H9 (cell line): ENCODE measurements at regions not wholly inside any gene's neighbourhood (a gene's known extent, or its start where the extent isn't known, plus 50 kb on each side); places are given as distances from the start of the nearest gene placed in this dataset.

Source experiments
- DNase-seq: peaks from one replicate; pipeline ENCODE4 v3.0.0-alpha.2; 2017
- H2AFZ ChIP-seq: one replicate; pipeline ENCODE4 v1.6.1; 2013; ENCODE audit warnings: mild to moderate bottlenecking, low read length, control low read depth, moderate library complexity
- H2AK5ac ChIP-seq: 2 replicates; pipeline ENCODE4 v1.6.1; 2013; ENCODE audit warnings: low read length, control low read depth, mixed read lengths; ENCODE audit not compliant: insufficient read length
- H2BK120ac ChIP-seq: one replicate; pipeline ENCODE4 v1.6.1; 2013; ENCODE audit warnings: low read depth, mild to moderate bottlenecking, low read length, control low read depth, inconsistent platforms; ENCODE audit not compliant: poor library complexity, severe bottlenecking
- H2BK12ac ChIP-seq: 2 replicates; pipeline ENCODE4 v1.6.1; 2013; ENCODE audit warnings: low read length, control low read depth, mixed read lengths, low read depth; ENCODE audit not compliant: insufficient read length
- H2BK15ac ChIP-seq: 2 replicates; pipeline ENCODE4 v1.6.1; 2013; ENCODE audit warnings: low read depth, low read length, control low read depth
- H2BK20ac ChIP-seq: one replicate; pipeline ENCODE4 v1.6.1; 2013; ENCODE audit warnings: low read depth, mild to moderate bottlenecking, low read length, control low read depth, inconsistent platforms; ENCODE audit not compliant: poor library complexity, severe bottlenecking
- H2BK5ac ChIP-seq: 2 replicates; pipeline ENCODE4 v1.6.1; 2013; ENCODE audit warnings: low read length, control low read depth, mixed read lengths; ENCODE audit not compliant: insufficient read length
- H3K14ac ChIP-seq: 2 replicates; pipeline ENCODE4 v1.6.1; 2013; ENCODE audit warnings: low read length, control low read depth; ENCODE audit not compliant: insufficient read depth
- H3K18ac ChIP-seq: 2 replicates; pipeline ENCODE4 v1.6.1; 2013; ENCODE audit warnings: low read depth, mild to moderate bottlenecking, mixed read lengths, low read length, control low read depth; ENCODE audit not compliant: insufficient read length
- H3K23ac ChIP-seq: 2 replicates; pipeline ENCODE4 v1.6.1; 2013; ENCODE audit warnings: low read length, control low read depth, mixed read lengths, low read depth; ENCODE audit not compliant: insufficient read length
- H3K23me2 ChIP-seq: 2 replicates; pipeline ENCODE4 v1.6.1; 2013; ENCODE audit warnings: low read depth, mild to moderate bottlenecking, mixed read lengths, low read length, control low read depth; ENCODE audit not compliant: insufficient read length, poor library complexity, severe bottlenecking
- H3K27ac ChIP-seq: 2 replicates; pipeline ENCODE4 v1.5.1; 2013; ENCODE audit warnings: low read length, control low read depth, mixed read lengths, low read depth; ENCODE audit not compliant: insufficient read length
- H3K27me3 ChIP-seq: 2 replicates; pipeline ENCODE4 v1.6.1; 2013; ENCODE audit warnings: low read length, control low read depth, inconsistent platforms; ENCODE audit not compliant: insufficient read depth
- H3K4ac ChIP-seq: 2 replicates; pipeline ENCODE4 v1.6.1; 2013; ENCODE audit warnings: low read depth, mild to moderate bottlenecking, control low read depth, inconsistent platforms, low read length, moderate library complexity
- H3K4me1 ChIP-seq: 2 replicates; pipeline ENCODE4 v1.6.1; 2013; ENCODE audit warnings: low read length, control low read depth, inconsistent platforms; ENCODE audit not compliant: insufficient read depth
- H3K4me2 ChIP-seq: 2 replicates; pipeline ENCODE4 v1.6.1; 2013; ENCODE audit warnings: low read length, control low read depth, mixed read lengths; ENCODE audit not compliant: insufficient read length, insufficient read depth
- H3K56ac ChIP-seq: 2 replicates; pipeline ENCODE4 v1.6.1; 2013; ENCODE audit warnings: low read depth, mild to moderate bottlenecking, mixed read lengths, low read length, control low read depth; ENCODE audit not compliant: insufficient read length
- H3K79me1 ChIP-seq: 2 replicates; pipeline ENCODE4 v1.6.1; 2013; ENCODE audit warnings: low read depth, mild to moderate bottlenecking, moderate library complexity, low read length, control low read depth, inconsistent platforms; ENCODE audit not compliant: insufficient read depth, poor library complexity, severe bottlenecking
- H3K79me2 ChIP-seq: 2 replicates; pipeline ENCODE4 v1.6.1; 2013; ENCODE audit warnings: low read length, control low read depth, inconsistent platforms; ENCODE audit not compliant: insufficient read depth
- H3K9ac ChIP-seq: 2 replicates; pipeline ENCODE4 v1.6.1; 2013; ENCODE audit warnings: low read length, control low read depth, mixed read lengths; ENCODE audit not compliant: insufficient read length; ENCODE audit errors: extremely low read depth
- H3K9me3 ChIP-seq: one replicate; pipeline ENCODE4 v1.6.1; 2013; ENCODE audit warnings: low read depth, low read length, inconsistent platforms; ENCODE audit not compliant: control insufficient read depth
- H3T11ph ChIP-seq: one replicate; pipeline ENCODE4 v1.6.1; 2013; ENCODE audit warnings: mild to moderate bottlenecking, low read length, control low read depth, inconsistent platforms
- H4K20me1 ChIP-seq: one replicate; pipeline ENCODE4 v1.6.1; 2013; ENCODE audit not compliant: control insufficient read depth, insufficient read length, insufficient read depth
- H4K5ac ChIP-seq: 2 replicates; pipeline ENCODE4 v1.6.1; 2013; ENCODE audit warnings: low read depth, mild to moderate bottlenecking, mixed read lengths, low read length, control low read depth; ENCODE audit not compliant: insufficient read length
- H4K8ac ChIP-seq: replicated peaks from 2 replicates; pipeline ENCODE4 v1.6.1; 2013; ENCODE audit warnings: low read length, control low read depth, mixed read lengths, low read depth; ENCODE audit not compliant: insufficient read length
- H4K91ac ChIP-seq: 2 replicates; pipeline ENCODE4 v1.6.1; 2013; ENCODE audit warnings: low read depth, mild to moderate bottlenecking, moderate library complexity, mixed read lengths, low read length, control low read depth; ENCODE audit not compliant: insufficient read length
- H3K27ac Mint-ChIP-seq, 3 experiments: 2 replicates in 2 of 3; 3 replicates in 1 of 3; pipeline ENCODE4 v1.8.0; 2020 to 2021; ENCODE audit warnings: mixed read lengths in 3 of 3, mild to moderate bottlenecking in 1 of 3, moderate library complexity in 1 of 3
- H3K27me3 Mint-ChIP-seq: 2 replicates; pipeline ENCODE4 v1.8.0; 2021; ENCODE audit warnings: low read depth, mild to moderate bottlenecking, moderate library complexity, mixed read lengths
- H3K36me3 Mint-ChIP-seq, 3 experiments: 2 replicates in 2 of 3; 3 replicates in 1 of 3; pipeline ENCODE4 v1.8.0; 2020 to 2021; ENCODE audit warnings: low read depth in 3 of 3, mixed read lengths in 3 of 3; ENCODE audit not compliant: insufficient read depth in 1 of 3
- H3K4me1 Mint-ChIP-seq, 2 experiments: 2 replicates each; pipeline ENCODE4 v1.8.0; 2020; ENCODE audit warnings: mixed read lengths in 2 of 2
- H3K4me3 Mint-ChIP-seq, 2 experiments: 2 replicates in 1 of 2; 3 replicates in 1 of 2; pipeline ENCODE4 v1.8.0; 2020 to 2021; ENCODE audit warnings: mild to moderate bottlenecking in 2 of 2, mixed read lengths in 2 of 2, moderate library complexity in 1 of 2
- H3K9me3 Mint-ChIP-seq, 2 experiments: 2 replicates in 1 of 2; 3 replicates in 1 of 2; pipeline ENCODE4 v1.8.0; 2020; ENCODE audit warnings: mild to moderate bottlenecking in 2 of 2, mixed read lengths in 2 of 2, moderate library complexity in 1 of 2
- CTCF ChIP-seq: fragments of 200-600 bp; sonication (generic); conservative IDR thresholded peaks from 3 replicates; pipeline ENCODE4 v1.8.0; 2021; ENCODE audit warnings: antibody characterized with exemption, mild to moderate bottlenecking
- WGBS: extraction: QIAGEN DNeasy Blood & Tissue Kit; methylation state at CpG from one replicate; pipeline ENCODE4 v1.1.7; 2013; ENCODE audit warnings: missing lambda C conversion rate, low lambda C conversion rate, mixed read lengths; ENCODE audit not compliant: insufficient read length; ENCODE audit errors: extremely low coverage; 5-methylcytosine and 5-hydroxymethylcytosine counted together

- Histone ChIP-seq H3K4me1 (peaks cover 5% of the 10 kb centered on the region; the same call in 1 of the 2 replicates), H2AFZ (no peak overlapping the region), H2AK5ac (no peak overlapping the region), H2BK15ac (no peak overlapping the region), H3K14ac (no peak overlapping the region), H2BK20ac (no peak overlapping the region), H3K18ac (no peak overlapping the region), H3K9ac (no peak overlapping the region), H2BK5ac (no peak overlapping the region), H3K23ac (no peak overlapping the region), H4K91ac (no peak overlapping the region), H3T11ph (no peak overlapping the region), H3K9me3 (no peaks in the 10 kb centered on the region), H3K27ac (no peak overlapping the region), H3K56ac (no peak overlapping the region), H3K79me1 (no peaks in the 10 kb centered on the region), H4K20me1 (no peaks in the 10 kb centered on the region), H3K23me2 (no peaks in the 10 kb centered on the region), H4K8ac (no peak overlapping the region), H2BK12ac (no peak overlapping the region), H4K5ac (no peak overlapping the region), H2BK120ac (no peak overlapping the region), H3K79me2 (no peaks in the 10 kb centered on the region), H3K27me3 (peaks cover 48% of the 10 kb centered on the region; the same call in 1 of the 2 replicates), H3K4me2 (no peak overlapping the region), H3K4ac (no peak overlapping the region)
- Mint-ChIP-seq H3K4me3 (no peak overlapping the region), H3K4me1 (peaks cover 34 to 37% of the 10 kb centered on the region in 2 experiments), H3K27me3 (peaks cover 84% of the 10 kb centered on the region), H3K36me3 (no peaks in the 10 kb centered on the region), H3K27ac (no peak overlapping the region), H3K9me3 (peaks cover 3 to 7% of the 10 kb centered on the region in 2 experiments; a peak in 4 of 5 replicates)
- no peak for TF ChIP-seq CTCF
- no peak for DNase-seq
- WGBS: no CpG with 5 or more reads among the region's 7 CpGs
These were observed 177.0 kb upstream of the TNRC6C start for GRCh38 chr17:77781536-77781935.
